ENCODE measurements at regions not wholly inside any gene's neighbourhood (a gene's known extent, or its start where the extent isn't known, plus 50 kb on each side); places are given as distances from the start of the nearest gene placed in this dataset.
A peak's percentile ranks its signal among the peaks of the same experiment; 100 is the strongest.

- H3K9me3 Mint-ChIP-seq (ENCODE audit: unreplicated experiment): no peaks in the 10 kb centered on the region
- CTCF ChIA-PET: no interaction called here
- Histone ChIP-seq H3K27me3 (replicated peaks; ENCODE audit: control insufficient read depth, insufficient read depth, low read length) (no peaks in the 10 kb centered on the region), H3K4me3 (ENCODE audit: low read depth, low read length) (no peak overlapping the region), H3K36me3 (ENCODE audit: control insufficient read depth, insufficient read depth, low read length) (no peaks in the 10 kb centered on the region), H3K4me1 (no peaks in the 10 kb centered on the region), H3K9me3 (no peaks in the 10 kb centered on the region)
- H3K36me3 Mint-ChIP-seq (ENCODE audit: insufficient read depth, unreplicated experiment): no peaks in the 10 kb centered on the region
- TF ChIP-seq, protein P1, sequence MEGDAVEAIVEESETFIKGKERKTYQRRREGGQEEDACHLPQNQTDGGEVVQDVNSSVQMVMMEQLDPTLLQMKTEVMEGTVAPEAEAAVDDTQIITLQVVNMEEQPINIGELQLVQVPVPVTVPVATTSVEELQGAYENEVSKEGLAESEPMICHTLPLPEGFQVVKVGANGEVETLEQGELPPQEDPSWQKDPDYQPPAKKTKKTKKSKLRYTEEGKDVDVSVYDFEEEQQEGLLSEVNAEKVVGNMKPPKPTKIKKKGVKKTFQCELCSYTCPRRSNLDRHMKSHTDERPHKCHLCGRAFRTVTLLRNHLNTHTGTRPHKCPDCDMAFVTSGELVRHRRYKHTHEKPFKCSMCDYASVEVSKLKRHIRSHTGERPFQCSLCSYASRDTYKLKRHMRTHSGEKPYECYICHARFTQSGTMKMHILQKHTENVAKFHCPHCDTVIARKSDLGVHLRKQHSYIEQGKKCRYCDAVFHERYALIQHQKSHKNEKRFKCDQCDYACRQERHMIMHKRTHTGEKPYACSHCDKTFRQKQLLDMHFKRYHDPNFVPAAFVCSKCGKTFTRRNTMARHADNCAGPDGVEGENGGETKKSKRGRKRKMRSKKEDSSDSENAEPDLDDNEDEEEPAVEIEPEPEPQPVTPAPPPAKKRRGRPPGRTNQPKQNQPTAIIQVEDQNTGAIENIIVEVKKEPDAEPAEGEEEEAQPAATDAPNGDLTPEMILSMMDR (IDR thresholded peaks at IDR 0.05; ENCODE audit: insufficient read depth in 1 of 2, low read depth in 1 of 2, low read length in 1 of 2, severe bottlenecking in 1 of 2, unreplicated experiment in 1 of 2): no peak
- intact Hi-C loops (cut with micrococcal nuclease; ENCODE audit: unreplicated experiment): no loop called here
- H3K27me3 Mint-ChIP-seq (ENCODE audit: insufficient read depth, unreplicated experiment): no peaks in the 10 kb centered on the region
- no peak for DNase-seq
- POLR2A ChIA-PET: no interaction called here
- H3K27ac Mint-ChIP-seq (ENCODE audit: unreplicated experiment): no peak overlapping the region
- H3K4me1 Mint-ChIP-seq (ENCODE audit: low read depth, unreplicated experiment): no peaks in the 10 kb centered on the region
- H3K4me3 Mint-ChIP-seq (ENCODE audit: unreplicated experiment): no peak overlapping the region
- BruUV-seq (replicated peaks): no TSS peak
These were observed 353.7 kb downstream of the GASK1B start for GRCh38 chr4:157818946-157819692.

DNA sequence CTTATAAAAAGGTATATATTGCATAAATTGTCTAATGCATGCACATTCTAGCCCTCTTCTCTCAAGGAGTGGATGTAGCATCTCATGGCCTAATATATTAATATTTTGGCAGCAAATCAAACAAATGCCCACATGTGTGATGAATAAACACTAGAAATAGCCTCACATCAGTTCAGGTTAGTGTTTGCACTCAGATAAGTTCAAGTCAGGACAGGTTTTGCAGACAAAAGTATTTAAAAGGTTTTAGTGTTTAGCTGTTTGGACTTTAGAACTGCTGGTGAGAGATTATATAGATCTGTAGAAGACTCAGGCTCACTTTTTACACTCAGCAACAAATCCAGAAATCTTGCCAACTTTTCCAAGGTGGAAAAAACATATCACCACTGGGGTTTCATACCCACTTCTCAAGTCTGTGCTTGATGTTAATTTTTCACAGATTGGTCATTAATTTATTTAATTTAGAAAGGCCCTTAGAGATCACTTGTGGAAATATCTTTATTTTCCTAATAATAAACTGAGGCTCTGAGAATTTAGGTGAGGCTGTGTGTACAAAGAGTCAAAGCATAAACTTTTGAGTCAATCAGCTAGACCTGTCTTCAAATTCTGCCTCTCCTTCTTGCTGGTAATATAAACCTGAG is 362.6 kb downstream of the GASK1B start:
- intact Hi-C loops (cut with micrococcal nuclease; ENCODE audit: unreplicated experiment): no loop called here
- H3K4me1 Mint-ChIP-seq (ENCODE audit: low read depth, unreplicated experiment): peaks cover 6% of the 10 kb centered on the region
- no peaks in the 10 kb centered on the region for H3K36me3 Mint-ChIP-seq (ENCODE audit: insufficient read depth, unreplicated experiment)
- H3K4me3 ChIP-seq (ENCODE audit: low read depth, low read length): no peak overlapping the region
- TF ChIP-seq, protein P1 (IDR thresholded peaks at IDR 0.05; ENCODE audit: insufficient read depth in 1 of 2, low read depth in 1 of 2, low read length in 1 of 2, severe bottlenecking in 1 of 2, unreplicated experiment in 1 of 2): no peak
- no TSS peak for BruUV-seq (replicated peaks)
- H3K4me1 ChIP-seq: peaks cover 11% of the 10 kb centered on the region
- H3K4me3 Mint-ChIP-seq (ENCODE audit: unreplicated experiment): peak overlapping the region; percentile 31
- no peaks in the 10 kb centered on the region for H3K27me3 Mint-ChIP-seq (ENCODE audit: insufficient read depth, unreplicated experiment)
- no peaks in the 10 kb centered on the region for H3K36me3 ChIP-seq (ENCODE audit: control insufficient read depth, insufficient read depth, low read length)
- DNase-seq: peak in 1 of 2 experiments; percentile 8
- H3K27me3 ChIP-seq (replicated peaks; ENCODE audit: control insufficient read depth, insufficient read depth, low read length): no peaks in the 10 kb centered on the region
- H3K9me3 ChIP-seq: no peaks in the 10 kb centered on the region
- no peaks in the 10 kb centered on the region for H3K9me3 Mint-ChIP-seq (ENCODE audit: unreplicated experiment)
- CTCF ChIA-PET: interaction anchor here (0.7 kb wide), 1 partner anchor 158 kb away, joined by 4 read pairs; no protein-coding TSS in a partner anchor
- POLR2A ChIA-PET: no interaction called here
- peak overlapping the region; percentile 25 for H3K27ac Mint-ChIP-seq (ENCODE audit: unreplicated experiment)

GRCh38 chr4:157808796-157809383 is 363.9 kb downstream of the GASK1B start:
- peaks cover 14% of the 10 kb centered on the region for H3K4me1 ChIP-seq
- CTCF ChIA-PET: no interaction called here
- H3K4me3 ChIP-seq (ENCODE audit: low read depth, low read length): no peak overlapping the region
- Mint-ChIP-seq H3K27ac (ENCODE audit: unreplicated experiment) (no peak overlapping the region), H3K4me3 (ENCODE audit: unreplicated experiment) (no peak overlapping the region), H3K36me3 (ENCODE audit: insufficient read depth, unreplicated experiment) (no peaks in the 10 kb centered on the region), H3K9me3 (ENCODE audit: unreplicated experiment) (no peaks in the 10 kb centered on the region), H3K27me3 (ENCODE audit: insufficient read depth, unreplicated experiment) (no peaks in the 10 kb centered on the region), H3K4me1 (ENCODE audit: low read depth, unreplicated experiment) (peaks cover 6% of the 10 kb centered on the region)
- no TSS peak for BruUV-seq (replicated peaks)
- TF ChIP-seq, protein P1 (IDR thresholded peaks at IDR 0.05; ENCODE audit: insufficient read depth in 1 of 2, low read depth in 1 of 2, low read length in 1 of 2, severe bottlenecking in 1 of 2, unreplicated experiment in 1 of 2): no peak
- H3K27me3 ChIP-seq (replicated peaks; ENCODE audit: control insufficient read depth, insufficient read depth, low read length): no peaks in the 10 kb centered on the region
- no peak for DNase-seq
- intact Hi-C loops (cut with micrococcal nuclease; ENCODE audit: unreplicated experiment): loop anchor here (10.0 kb wide), 1 partner anchor 166 kb away; no protein-coding TSS in a partner anchor
- POLR2A ChIA-PET: no interaction called here
- H3K9me3 ChIP-seq: no peaks in the 10 kb centered on the region
- H3K36me3 ChIP-seq (ENCODE audit: control insufficient read depth, insufficient read depth, low read length): no peaks in the 10 kb centered on the region
